Kidney (tissue), 13 donors: ENCODE measurements at regions not wholly inside any gene's neighbourhood (a gene's known extent, or its start where the extent isn't known, plus 50 kb on each side); places are given as distances from the start of the nearest gene placed in this dataset.

Experiments used
- DNase-seq, 5 donors: peaks; one replicate each; pipeline ENCODE4 v3.0.0-alpha.2; 2013 to 2020
- FAIRE-seq: peaks from 2 replicates; lab custom pipeline; 2012; peaks lifted over from hg19 to GRCh38; lab: Jason Lieb, UNC
- H3K27ac ChIP-seq, 2 donors: one replicate each; pipeline ENCODE4 v1.7.0; 2013; ENCODE audit warnings: low read depth in 2 of 2, low read length in 2 of 2, inconsistent platforms in 1 of 2
- H3K27me3 ChIP-seq: one replicate; pipeline ENCODE4 v1.7.1; 2013; ENCODE audit warnings: low read length, inconsistent platforms; ENCODE audit not compliant: control insufficient read depth, insufficient read depth
- H3K36me3 ChIP-seq, 3 donors: one replicate each; pipeline versions ENCODE4 v1.7.0 to v1.7.1; 2013; ENCODE audit warnings: low read length in 3 of 3, control low read depth in 1 of 3, inconsistent platforms in 1 of 3; ENCODE audit not compliant: insufficient read depth in 3 of 3, control insufficient read depth in 2 of 3
- H3K4me1 ChIP-seq, 3 donors: one replicate each; pipeline versions ENCODE4 v1.7.0 to v1.7.1; 2013; ENCODE audit warnings: low read length in 3 of 3, inconsistent platforms in 1 of 3, low read depth in 1 of 3; ENCODE audit not compliant: control insufficient read depth in 2 of 3, insufficient read depth in 2 of 3
- H3K4me3 ChIP-seq, 3 donors: one replicate each; pipeline versions ENCODE4 v1.7.0 to v1.8.1; 2013; ENCODE audit warnings: low read length in 3 of 3, control low read depth in 1 of 3, inconsistent platforms in 1 of 3
- H3K9ac ChIP-seq, 3 donors: one replicate each; pipeline versions ENCODE4 v1.7.0 to v1.7.1; 2013; ENCODE audit warnings: low read length in 3 of 3, control low read depth in 1 of 3, inconsistent platforms in 1 of 3
- H3K9me3 ChIP-seq, 3 donors: one replicate each; pipeline versions ENCODE4 v1.7.0 to v1.7.1; 2013; ENCODE audit warnings: low read length in 3 of 3, control low read depth in 1 of 3, inconsistent platforms in 1 of 3; ENCODE audit not compliant: control insufficient read depth in 2 of 3, insufficient read depth in 1 of 3
- intact Hi-C: fragments of 100-400 bp; cut with DNase I; formaldehyde crosslinking; loops from one replicate; pipeline ENCODE4 v1.11.1; 2022
- TF ChIP-seq, protein P1 (sequence below): IDR thresholded peaks from 3 replicates; pipeline ENCODE4 v1.5.1; 2012; ENCODE audit warnings: mild to moderate bottlenecking, moderate library complexity, borderline replicate concordance; ENCODE audit not compliant: insufficient read depth; ENCODE audit errors: extremely low read depth
- donor health status: control.
- donor health status: control.
- donor health status: control.
- donor health status: control.
- donor health status: control.
- donor health status: DM: yes; HTN: yes; CAD: no.
- donor health status: Normal renal cell carcinoma (clear cell type).

DNA sequence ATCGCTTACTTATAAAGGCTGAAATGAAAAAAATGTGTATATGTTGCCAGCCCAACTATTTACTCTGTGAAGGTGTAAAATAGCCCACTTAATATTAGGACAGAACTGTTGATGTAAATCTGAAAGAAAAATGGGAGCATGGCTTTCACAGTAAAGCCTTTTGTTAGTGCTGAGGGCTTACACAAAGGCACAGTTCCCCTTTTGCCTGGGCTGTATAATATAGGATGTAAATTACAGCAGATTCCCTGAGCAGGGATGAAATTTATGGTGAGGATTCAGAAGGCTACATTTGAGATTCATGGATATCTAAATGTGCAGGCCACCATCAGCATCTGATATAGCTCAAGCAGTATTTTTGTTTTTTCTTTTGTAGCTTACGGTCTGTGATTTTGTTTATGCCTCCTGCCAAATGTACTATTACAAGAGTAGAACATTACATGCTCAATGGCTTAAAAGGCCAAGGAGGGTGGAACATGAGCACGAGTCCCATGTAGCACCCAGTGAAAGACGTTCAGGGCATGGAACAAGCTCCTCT is 109.1 kb upstream of the ATP10A start:
- no peak overlapping the region for H3K4me3 ChIP-seq
- H3K9me3 ChIP-seq = no peaks in the 10 kb centered on the region
- DNase-seq = peak in 1 of 5 donors; percentile 49
- intact Hi-C loops = no loop called here
- no peaks in the 10 kb centered on the region for H3K4me1 ChIP-seq
- H3K27ac ChIP-seq = no peak overlapping the region
- no peak overlapping the region for H3K9ac ChIP-seq
- TF ChIP-seq, protein P1, sequence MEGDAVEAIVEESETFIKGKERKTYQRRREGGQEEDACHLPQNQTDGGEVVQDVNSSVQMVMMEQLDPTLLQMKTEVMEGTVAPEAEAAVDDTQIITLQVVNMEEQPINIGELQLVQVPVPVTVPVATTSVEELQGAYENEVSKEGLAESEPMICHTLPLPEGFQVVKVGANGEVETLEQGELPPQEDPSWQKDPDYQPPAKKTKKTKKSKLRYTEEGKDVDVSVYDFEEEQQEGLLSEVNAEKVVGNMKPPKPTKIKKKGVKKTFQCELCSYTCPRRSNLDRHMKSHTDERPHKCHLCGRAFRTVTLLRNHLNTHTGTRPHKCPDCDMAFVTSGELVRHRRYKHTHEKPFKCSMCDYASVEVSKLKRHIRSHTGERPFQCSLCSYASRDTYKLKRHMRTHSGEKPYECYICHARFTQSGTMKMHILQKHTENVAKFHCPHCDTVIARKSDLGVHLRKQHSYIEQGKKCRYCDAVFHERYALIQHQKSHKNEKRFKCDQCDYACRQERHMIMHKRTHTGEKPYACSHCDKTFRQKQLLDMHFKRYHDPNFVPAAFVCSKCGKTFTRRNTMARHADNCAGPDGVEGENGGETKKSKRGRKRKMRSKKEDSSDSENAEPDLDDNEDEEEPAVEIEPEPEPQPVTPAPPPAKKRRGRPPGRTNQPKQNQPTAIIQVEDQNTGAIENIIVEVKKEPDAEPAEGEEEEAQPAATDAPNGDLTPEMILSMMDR = no peak
- H3K27me3 ChIP-seq = no peaks in the 10 kb centered on the region
- no peaks in the 10 kb centered on the region for H3K36me3 ChIP-seq
- FAIRE-seq = no peak

DNA sequence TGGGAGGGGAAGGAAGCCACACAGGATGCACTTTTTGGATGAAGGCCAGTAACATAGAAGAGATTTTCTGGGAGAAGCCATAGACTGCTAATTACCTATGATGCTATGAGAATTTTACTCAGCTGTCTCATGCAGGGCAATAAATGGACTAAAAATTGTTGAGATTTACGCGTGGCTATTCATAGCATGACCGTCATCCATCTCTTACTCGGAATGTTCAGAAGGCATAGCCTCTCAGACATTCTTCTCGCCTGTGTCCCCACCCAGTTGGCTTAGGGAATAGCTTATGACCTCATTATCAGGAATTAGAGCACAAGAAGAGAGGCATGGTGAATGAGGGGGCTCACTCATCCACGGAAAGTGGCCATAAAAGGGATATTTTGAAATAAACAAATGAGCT is 107.9 kb upstream of the ATP10A start:
- FAIRE-seq (no peak), DNase-seq (no peak)
- TF ChIP-seq, protein P1 = no peak
- no peak overlapping the region for H3K9ac ChIP-seq
- no peaks in the 10 kb centered on the region for H3K27me3 ChIP-seq
- no peaks in the 10 kb centered on the region for H3K9me3 ChIP-seq
- no peaks in the 10 kb centered on the region for H3K4me1 ChIP-seq
- no peaks in the 10 kb centered on the region for H3K36me3 ChIP-seq
- no peak overlapping the region for H3K27ac ChIP-seq
- no peak overlapping the region for H3K4me3 ChIP-seq
- intact Hi-C loops = no loop called here

DNA sequence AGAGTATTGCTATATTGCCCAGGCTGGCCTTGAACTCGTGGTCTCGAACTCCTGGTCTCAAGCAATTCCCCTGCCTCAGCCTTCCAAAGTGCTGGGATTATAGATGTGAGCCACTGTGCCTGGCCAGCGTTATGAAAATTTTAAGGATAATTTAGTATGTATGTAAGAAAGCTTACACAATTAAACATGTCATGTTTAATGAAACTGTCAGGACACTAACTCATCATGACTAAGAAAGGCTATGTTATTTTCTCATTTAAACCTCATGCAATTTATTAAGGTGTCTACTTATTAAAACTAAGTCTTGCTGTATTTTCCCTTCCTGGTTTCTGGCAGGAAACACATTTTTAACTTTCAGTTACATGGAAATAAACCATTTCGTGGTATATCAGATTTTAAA is 106.8 kb upstream of the ATP10A start:
- no peak overlapping the region for H3K4me3 ChIP-seq
- no peaks in the 10 kb centered on the region for H3K27me3 ChIP-seq
- intact Hi-C loops = no loop called here
- DNase-seq (no peak), FAIRE-seq (no peak)
- H3K9ac ChIP-seq = no peak overlapping the region
- TF ChIP-seq, protein P1 = no peak
- H3K4me1 ChIP-seq = no peaks in the 10 kb centered on the region
- no peaks in the 10 kb centered on the region for H3K9me3 ChIP-seq
- no peaks in the 10 kb centered on the region for H3K36me3 ChIP-seq
- H3K27ac ChIP-seq = no peak overlapping the region

DNA sequence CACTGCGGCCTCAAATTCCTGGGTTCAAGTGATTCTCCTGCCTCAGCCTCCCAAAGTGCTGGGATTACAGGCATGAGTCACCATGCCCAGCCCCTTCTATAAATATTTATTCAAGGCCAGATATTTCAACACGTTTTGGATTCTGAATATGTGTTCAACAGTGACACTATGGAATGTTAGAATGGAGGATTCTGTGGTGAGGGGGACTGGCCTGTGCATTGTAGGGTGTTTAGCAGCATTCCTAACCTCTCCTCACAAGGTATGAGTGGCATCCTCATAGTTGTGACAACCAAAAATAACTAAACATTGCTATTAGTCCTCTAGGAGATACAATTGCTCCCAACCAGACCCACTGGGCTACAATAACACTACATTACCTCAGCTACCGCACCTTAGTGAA is 104.0 kb upstream of the ATP10A start:
- DNase-seq = no peak
- TF ChIP-seq, protein P1 = no peak
- no peak for FAIRE-seq
- intact Hi-C loops = no loop called here
- H3K27ac ChIP-seq = no peak overlapping the region
- no peaks in the 10 kb centered on the region for H3K36me3 ChIP-seq
- H3K9me3 ChIP-seq = peaks cover 0 to 2% (median 0%) of the 10 kb centered on the region in 3 donors
- no peak overlapping the region for H3K9ac ChIP-seq
- H3K4me3 ChIP-seq = no peak overlapping the region
- no peaks in the 10 kb centered on the region for H3K4me1 ChIP-seq
- H3K27me3 ChIP-seq = no peaks in the 10 kb centered on the region
